ENCODE measurements at regions not wholly inside any gene's neighbourhood (a gene's known extent, or its start where the extent isn't known, plus 50 kb on each side); places are given as distances from the start of the nearest gene placed in this dataset.
"Not testable (repeated sequence)": the region's sequence is repeated elsewhere in the genome, so short reads cannot be mapped to it uniquely, and the experiment has no call there.

GRCh38 chr9:7739595-7739994 lies 60.0 kb downstream of the DMAC1 start:
- Mint-ChIP-seq H3K36me3 (no peaks in the 10 kb centered on the region), H3K27me3 (peaks cover 0 to 4% (median under 1%) of the 10 kb centered on the region in 3 donors), H3K9me3 (peaks cover 0 to 6% (median 0%) of the 10 kb centered on the region in 7 donors), H3K27ac (no peak overlapping the region), H3K4me1 (no peaks in the 10 kb centered on the region), H3K4me3 (no peak overlapping the region)
- DNase-seq (no peak), ATAC-seq (ENCODE audit: low read depth in 2 of 2) (no peak)

- no peak for ATAC-seq (ENCODE audit: low read depth in 2 of 2)
Measured at GRCh38 chr9:7735311-7735710, 64.3 kb downstream of the DMAC1 start.

GRCh38 chr9:7730164-7730445 lies 69.5 kb downstream of the DMAC1 start:
- peaks cover 0 to 3% (median 0%) of the 10 kb centered on the region in 7 donors for H3K9me3 Mint-ChIP-seq
- H3K27me3 Mint-ChIP-seq: peaks cover 0 to 30% (median 5%) of the 10 kb centered on the region in 3 donors
- H3K27ac Mint-ChIP-seq: no peak overlapping the region
- H3K4me1 Mint-ChIP-seq: no peaks in the 10 kb centered on the region
- no peak overlapping the region for H3K4me3 Mint-ChIP-seq
- no peaks in the 10 kb centered on the region for H3K36me3 Mint-ChIP-seq
- DNase-seq: no peak
- no peak for ATAC-seq (ENCODE audit: low read depth in 2 of 2)

More at GRCh38 chr9:7735311-7735710, 64.3 kb downstream of the DMAC1 start:
- Mint-ChIP-seq H3K4me3 (no peak overlapping the region), H3K27ac (no peak overlapping the region), H3K27me3 (peaks cover 0 to 18% (median 5%) of the 10 kb centered on the region in 3 donors), H3K36me3 (no peaks in the 10 kb centered on the region), H3K4me1 (no peaks in the 10 kb centered on the region), H3K9me3 (peaks cover 0 to 3% (median 0%) of the 10 kb centered on the region in 7 donors)
- DNase-seq: no peak

- no peak for DNase-seq
- H3K4me3 Mint-ChIP-seq: no peak overlapping the region
- H3K27me3 Mint-ChIP-seq: peaks cover 0 to 29% (median 5%) of the 10 kb centered on the region in 3 donors
- no peak for ATAC-seq (ENCODE audit: low read depth in 2 of 2)
- H3K36me3 Mint-ChIP-seq: no peaks in the 10 kb centered on the region
- peaks cover 0 to 3% (median 0%) of the 10 kb centered on the region in 7 donors for H3K9me3 Mint-ChIP-seq
- H3K4me1 Mint-ChIP-seq: no peaks in the 10 kb centered on the region
- H3K27ac Mint-ChIP-seq: peak overlapping the region in 1 of 6 donors; percentile 9
Measured at GRCh38 chr9:7729371-7730163, 70.0 kb downstream of the DMAC1 start.

GRCh38 chr9:7721291-7721690 lies 78.3 kb downstream of the DMAC1 start:
- peaks cover 0 to 13% (median 7%) of the 10 kb centered on the region in 7 donors for H3K9me3 Mint-ChIP-seq
- DNase-seq (no peak), ATAC-seq (ENCODE audit: low read depth in 2 of 2) (no peak)
- peaks cover 0 to 13% (median 0%) of the 10 kb centered on the region in 3 donors for H3K27me3 Mint-ChIP-seq
- H3K4me3 Mint-ChIP-seq: no peak overlapping the region
- H3K36me3 Mint-ChIP-seq: no peaks in the 10 kb centered on the region
- no peaks in the 10 kb centered on the region for H3K4me1 Mint-ChIP-seq
- no peak overlapping the region for H3K27ac Mint-ChIP-seq

- not testable (repeated sequence) for H3K9me3 Mint-ChIP-seq; ATAC-seq (ENCODE audit: low read depth in 2 of 2); H3K4me1 Mint-ChIP-seq; H3K36me3 Mint-ChIP-seq; H3K4me3 Mint-ChIP-seq; H3K27ac Mint-ChIP-seq; DNase-seq
- peaks cover 7 to 25% (median 24%) of the 10 kb centered on the region in 3 donors for H3K27me3 Mint-ChIP-seq
Measured at GRCh38 chr9:7713088-7713487, 86.5 kb downstream of the DMAC1 start.

- ATAC-seq (ENCODE audit: low read depth in 2 of 2): no peak
- H3K36me3 Mint-ChIP-seq: no peaks in the 10 kb centered on the region
- H3K27ac Mint-ChIP-seq: no peak overlapping the region
- no peak overlapping the region for H3K4me3 Mint-ChIP-seq
- H3K27me3 Mint-ChIP-seq: peaks cover 7 to 24% (median 12%) of the 10 kb centered on the region in 3 donors
- H3K4me1 Mint-ChIP-seq: no peaks in the 10 kb centered on the region
- DNase-seq: no peak
- H3K9me3 Mint-ChIP-seq: peaks cover 0 to 4% (median 0%) of the 10 kb centered on the region in 7 donors
Measured at GRCh38 chr9:7710686-7711085, 88.9 kb downstream of the DMAC1 start.

GRCh38 chr9:7707934-7708333 lies 91.6 kb downstream of the DMAC1 start:
- H3K4me3 Mint-ChIP-seq: no peak overlapping the region
- no peaks in the 10 kb centered on the region for H3K4me1 Mint-ChIP-seq
- H3K27ac Mint-ChIP-seq: no peak overlapping the region
- peaks cover 0 to 4% (median 0%) of the 10 kb centered on the region in 7 donors for H3K9me3 Mint-ChIP-seq
- ATAC-seq (ENCODE audit: low read depth in 2 of 2): no peak
- H3K27me3 Mint-ChIP-seq: peaks cover 7 to 38% (median 19%) of the 10 kb centered on the region in 3 donors
- DNase-seq: no peak
- no peaks in the 10 kb centered on the region for H3K36me3 Mint-ChIP-seq

- DNase-seq (no peak), ATAC-seq (ENCODE audit: low read depth in 2 of 2) (no peak)
- H3K27ac Mint-ChIP-seq: no peak overlapping the region
- H3K9me3 Mint-ChIP-seq: peaks cover 0 to 3% (median 0%) of the 10 kb centered on the region in 7 donors
- no peak overlapping the region for H3K4me3 Mint-ChIP-seq
- no peaks in the 10 kb centered on the region for H3K4me1 Mint-ChIP-seq
- no peaks in the 10 kb centered on the region for H3K36me3 Mint-ChIP-seq
- peaks cover 9 to 35% (median 26%) of the 10 kb centered on the region in 3 donors for H3K27me3 Mint-ChIP-seq
Measured at GRCh38 chr9:7704543-7704942, 95.0 kb downstream of the DMAC1 start.

GRCh38 chr9:7691909-7692308 lies 107.7 kb downstream of the DMAC1 start:
- DNase-seq: no peak
- Mint-ChIP-seq H3K4me1 (peaks cover 0 to 6% (median 5%) of the 10 kb centered on the region in 3 donors), H3K9me3 (peaks cover 0 to 12% (median 2%) of the 10 kb centered on the region in 7 donors)

GRCh38 chr9:7690014-7690413 lies 109.6 kb downstream of the DMAC1 start:
- Mint-ChIP-seq H3K27ac (no peak overlapping the region), H3K27me3 (no peaks in the 10 kb centered on the region), H3K4me1 (peaks cover 0 to 6% (median 5%) of the 10 kb centered on the region in 3 donors), H3K36me3 (peaks cover 0 to 4% of the 10 kb centered on the region in 2 donors), H3K4me3 (no peak overlapping the region), H3K9me3 (peaks cover 0 to 12% (median 0%) of the 10 kb centered on the region in 7 donors)
- ATAC-seq (ENCODE audit: low read depth in 2 of 2) (no peak), DNase-seq (no peak)

More at GRCh38 chr9:7691909-7692308, 107.7 kb downstream of the DMAC1 start:
- no peaks in the 10 kb centered on the region for H3K27me3 Mint-ChIP-seq
- peaks cover 0 to 4% of the 10 kb centered on the region in 2 donors for H3K36me3 Mint-ChIP-seq
- no peak overlapping the region for H3K27ac Mint-ChIP-seq
- no peak overlapping the region for H3K4me3 Mint-ChIP-seq
- ATAC-seq (ENCODE audit: low read depth in 2 of 2): no peak

- Mint-ChIP-seq H3K4me1 (peaks cover 0 to 6% (median 5%) of the 10 kb centered on the region in 3 donors), H3K27me3 (no peaks in the 10 kb centered on the region), H3K36me3 (peaks cover 0 to 4% of the 10 kb centered on the region in 2 donors), H3K27ac (no peak overlapping the region), H3K9me3 (peaks cover 0 to 7% (median 0%) of the 10 kb centered on the region in 7 donors), H3K4me3 (no peak overlapping the region)
- no peak for DNase-seq
- ATAC-seq (ENCODE audit: low read depth in 2 of 2): no peak
Measured at GRCh38 chr9:7688626-7689025, 111.0 kb downstream of the DMAC1 start.

GRCh38 chr9:7676609-7677156 lies 122.9 kb downstream of the DMAC1 start:
- H3K9me3 Mint-ChIP-seq: peaks cover 0 to 5% (median 2%) of the 10 kb centered on the region in 7 donors
- no peak overlapping the region for H3K27ac Mint-ChIP-seq
- H3K4me1 Mint-ChIP-seq: no peaks in the 10 kb centered on the region
- DNase-seq: no peak
- ATAC-seq (ENCODE audit: low read depth in 2 of 2): no peak
- no peaks in the 10 kb centered on the region for H3K36me3 Mint-ChIP-seq
- peaks cover 0 to 12% (median 8%) of the 10 kb centered on the region in 3 donors for H3K27me3 Mint-ChIP-seq
- H3K4me3 Mint-ChIP-seq: no peak overlapping the region

- Mint-ChIP-seq H3K9me3 (peaks cover 0 to 5% (median 0%) of the 10 kb centered on the region in 7 donors), H3K27ac (no peak overlapping the region), H3K4me3 (no peak overlapping the region), H3K4me1 (no peaks in the 10 kb centered on the region), H3K27me3 (peaks cover 0 to 18% (median 18%) of the 10 kb centered on the region in 3 donors), H3K36me3 (no peaks in the 10 kb centered on the region)
- DNase-seq: no peak
- ATAC-seq (ENCODE audit: low read depth in 2 of 2): no peak
Measured at GRCh38 chr9:7671847-7672246, 127.7 kb downstream of the DMAC1 start.

All from naive B cell (primary cell).